SK-MEL-5 (cell line): ENCODE measurements at regions not wholly inside any gene's neighbourhood (a gene's known extent, or its start where the extent isn't known, plus 50 kb on each side); places are given as distances from the start of the nearest gene placed in this dataset.

Experiments used
- DNase-seq: peaks from one replicate; pipeline ENCODE4 v3.0.0-alpha.2; 2016; ENCODE audit warnings: low read depth, low spot score
- in situ Hi-C: cut with HindIII; loops from 2 replicates; pipeline ENCODE4 v1.10.0; 2016; ENCODE audit warnings: low sequenced_read_pairs, high pct_unique_total_duplicates, low pct_unique_long_range_greater_than_20kb

DNA sequence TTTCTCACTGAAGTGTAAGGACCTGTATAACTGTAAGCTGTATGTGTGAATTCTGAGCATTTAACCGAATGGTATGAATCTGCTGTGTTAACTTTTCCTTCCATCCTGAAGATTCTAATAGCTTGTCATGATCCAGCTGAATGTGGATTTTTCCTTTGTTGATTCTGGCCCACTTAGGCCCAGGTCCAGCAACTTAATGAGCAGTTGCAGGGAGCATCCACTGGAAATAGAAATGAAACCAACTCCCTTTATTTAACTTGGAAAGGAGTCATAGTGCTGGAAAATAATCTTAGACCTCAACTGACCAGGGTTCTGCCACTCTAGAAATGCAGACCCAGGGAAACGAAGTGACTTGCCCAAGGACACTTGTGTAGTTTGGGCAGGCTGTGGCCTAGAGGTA is 142.3 kb upstream of the MTNR1B start:
- DNase-seq: no peak
- in situ Hi-C loops: no loop called here

GRCh38 chr11:92828556-92828955 is 140.9 kb upstream of the MTNR1B start:
- no peak for DNase-seq
- in situ Hi-C loops: no loop called here

GRCh38 chr11:92829121-92829520 is 140.3 kb upstream of the MTNR1B start:
- in situ Hi-C loops: no loop called here
- no peak for DNase-seq

DNA sequence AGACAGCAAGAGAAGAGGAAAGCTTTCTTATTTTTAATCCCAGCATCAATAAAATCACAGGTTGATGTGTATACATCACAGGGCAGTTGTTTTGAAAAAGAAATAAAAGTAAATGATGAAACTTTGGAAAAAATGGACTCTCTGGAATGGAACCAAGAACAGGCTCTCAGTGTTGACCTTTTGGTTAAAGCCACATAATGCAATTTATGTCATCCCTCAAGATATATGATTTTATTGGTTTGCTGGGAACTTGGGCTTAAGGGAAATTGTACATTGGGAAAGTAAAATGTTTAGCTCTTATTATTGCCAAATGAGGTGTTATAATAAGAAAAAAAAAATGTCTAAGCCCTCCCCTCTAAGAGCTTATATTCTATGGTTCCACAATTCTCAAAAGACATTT is 139.8 kb upstream of the MTNR1B start:
- no peak for DNase-seq
- in situ Hi-C loops: no loop called here

- in situ Hi-C loops: no loop called here
- no peak for DNase-seq
Observed at GRCh38 chr11:92830377-92831155, 138.9 kb upstream of the MTNR1B start.

DNA sequence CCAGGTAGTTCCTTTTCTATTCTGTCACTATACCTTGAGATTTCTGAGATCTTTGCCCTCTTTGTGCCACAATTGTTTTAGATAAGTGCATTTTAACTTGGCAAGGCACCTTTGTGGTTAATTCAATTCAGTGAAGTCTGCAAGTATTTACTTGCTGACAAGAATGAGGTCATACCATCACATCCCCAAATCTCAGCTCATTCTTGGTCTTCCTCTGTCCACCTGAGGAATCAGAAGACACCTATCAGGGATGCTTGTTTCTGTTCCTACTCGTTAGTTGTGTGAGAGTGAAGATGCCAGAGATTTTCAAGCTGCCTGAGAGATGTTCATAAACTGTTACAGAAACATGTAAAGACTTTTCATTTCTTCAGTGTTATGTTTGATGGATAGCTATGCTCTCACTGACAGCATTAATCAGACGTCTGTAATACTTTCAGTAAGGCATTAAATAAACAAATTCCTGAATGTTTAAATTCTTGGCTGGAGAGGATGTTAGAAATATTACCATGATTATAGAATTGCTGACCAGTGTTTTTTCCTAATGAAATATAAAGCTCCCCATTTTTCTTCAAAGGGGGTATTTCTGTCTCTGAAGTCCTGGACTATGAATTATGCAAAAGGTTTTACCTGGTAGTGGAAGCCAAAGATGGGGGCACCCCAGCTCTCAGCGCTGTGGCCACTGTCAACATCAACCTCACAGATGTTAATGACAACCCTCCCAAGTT is 135.0 kb upstream of the MTNR1B start:
- in situ Hi-C loops: no loop called here
- DNase-seq: no peak

GRCh38 chr11:92837595-92837994 is 131.9 kb upstream of the MTNR1B start:
- in situ Hi-C loops: no loop called here
- DNase-seq: no peak

- DNase-seq: no peak
- in situ Hi-C loops: no loop called here
Observed at GRCh38 chr11:92838759-92839310, 130.6 kb upstream of the MTNR1B start.

- in situ Hi-C loops: no loop called here
- DNase-seq: no peak
Observed at GRCh38 chr11:92839450-92839849, 130.0 kb upstream of the MTNR1B start.

DNA sequence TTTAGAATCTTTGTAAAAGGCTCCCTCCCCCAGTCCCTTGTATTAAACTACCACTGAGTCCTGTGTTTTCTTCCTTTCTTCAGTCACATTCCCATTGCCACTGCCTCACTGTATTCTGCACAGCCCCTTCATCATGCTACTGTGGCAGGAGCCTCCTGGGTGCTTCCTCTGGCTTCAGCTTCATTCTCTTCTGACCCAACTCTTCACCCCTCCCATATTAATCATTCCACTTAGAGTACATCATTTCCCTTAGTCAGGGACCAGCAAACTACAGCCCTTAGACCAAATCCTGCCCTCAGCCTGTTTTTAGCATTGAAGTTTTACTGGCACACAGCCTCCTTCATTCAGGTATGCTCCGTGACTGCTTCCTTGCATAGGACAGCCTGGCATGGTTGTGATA is 127.7 kb upstream of the MTNR1B start:
- DNase-seq: no peak
- in situ Hi-C loops: no loop called here

DNA sequence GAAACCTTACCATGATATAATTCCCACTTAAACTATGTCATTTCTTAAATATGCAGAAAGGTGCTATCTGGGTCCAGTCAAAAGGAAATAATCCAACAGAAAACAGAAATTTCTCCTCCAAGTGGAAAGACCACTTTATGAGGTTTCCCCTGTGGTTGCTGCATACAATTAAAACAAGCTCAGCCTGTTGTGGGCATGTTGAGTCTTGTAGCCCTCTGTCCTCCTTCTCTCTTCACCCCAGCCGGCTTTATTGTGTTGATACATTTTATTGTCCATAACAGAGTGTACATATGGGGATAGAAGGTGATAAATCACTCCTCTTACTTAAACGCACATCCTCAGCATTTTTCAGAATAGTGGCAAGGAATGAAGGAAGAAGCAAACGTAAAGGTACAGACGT is 126.0 kb upstream of the MTNR1B start:
- in situ Hi-C loops: no loop called here
- DNase-seq: no peak

- no peak for DNase-seq
- in situ Hi-C loops: no loop called here
Observed at GRCh38 chr11:92844197-92844596, 125.3 kb upstream of the MTNR1B start.

DNA sequence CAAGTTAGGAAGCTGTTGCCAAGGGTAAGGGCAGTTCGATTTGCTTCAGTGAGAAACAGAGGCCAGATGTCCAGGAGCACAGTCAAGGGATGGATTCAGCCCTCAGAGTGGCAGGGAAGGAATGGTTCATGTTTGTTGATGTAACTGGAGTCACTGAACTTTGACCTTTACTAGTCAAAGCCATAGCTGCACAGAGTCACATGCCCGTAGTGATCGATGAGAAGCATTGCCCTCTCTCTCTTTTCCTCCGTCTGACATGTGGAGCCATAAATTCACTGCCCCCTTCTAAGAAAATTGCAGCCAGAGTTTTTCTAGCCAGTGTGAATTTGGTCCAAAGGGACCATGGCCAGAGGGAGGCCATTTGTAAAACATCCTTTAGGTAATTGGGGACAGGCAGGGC is 124.1 kb upstream of the MTNR1B start:
- in situ Hi-C loops: no loop called here
- DNase-seq: no peak

DNA sequence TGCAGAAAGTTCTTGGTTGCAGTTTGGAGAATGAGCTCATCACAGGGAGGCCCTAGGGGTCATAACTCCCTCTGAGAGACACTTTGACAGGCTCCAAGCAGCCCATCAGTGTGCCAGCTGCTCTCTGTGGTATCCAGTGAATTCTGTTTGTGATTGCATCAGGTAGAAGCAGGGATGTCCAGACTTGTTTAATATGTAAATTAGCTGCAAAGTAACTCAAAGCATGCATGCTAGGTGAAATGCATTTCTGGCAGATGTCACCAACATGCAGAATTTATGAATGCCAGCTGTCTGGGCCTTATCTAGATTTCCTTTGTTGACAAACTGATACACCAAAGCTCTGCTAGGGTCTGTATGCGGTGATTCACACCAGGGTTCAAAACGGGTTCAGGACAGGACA is 123.6 kb upstream of the MTNR1B start:
- no peak for DNase-seq
- in situ Hi-C loops: no loop called here

DNA sequence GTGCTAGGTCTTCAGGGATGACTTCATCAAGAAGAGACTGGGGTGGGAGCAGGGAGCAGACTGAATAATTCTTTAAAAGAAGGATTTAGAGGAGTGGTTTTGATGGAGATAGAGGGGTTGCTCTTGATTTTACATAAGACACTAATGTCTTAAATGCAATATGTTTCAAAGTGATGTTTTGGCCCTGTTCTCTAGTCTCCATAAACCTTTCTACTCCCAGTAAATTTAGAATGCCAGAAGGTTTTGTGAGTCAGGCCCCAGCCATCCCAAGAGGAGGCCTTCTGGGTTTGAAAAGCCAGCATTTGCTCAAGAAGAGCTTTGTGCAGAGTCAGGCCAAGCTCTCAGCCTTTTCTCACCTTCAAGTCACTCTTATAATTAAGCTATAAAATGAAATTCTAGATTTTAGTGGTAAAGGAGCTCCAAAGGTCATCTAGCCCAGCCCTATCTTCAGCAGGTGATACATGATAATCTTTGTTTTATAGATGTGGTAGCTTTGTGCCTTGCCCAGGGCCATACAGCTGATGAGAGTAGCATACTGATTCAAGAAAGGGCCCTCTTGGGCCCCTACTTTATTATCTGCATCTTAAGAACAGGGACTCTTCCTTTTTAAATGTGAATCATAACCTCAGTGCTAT is 122.8 kb upstream of the MTNR1B start:
- no peak for DNase-seq
- in situ Hi-C loops: no loop called here

GRCh38 chr11:92848578-92848977 is 120.9 kb upstream of the MTNR1B start:
- DNase-seq: no peak
- in situ Hi-C loops: no loop called here

DNA sequence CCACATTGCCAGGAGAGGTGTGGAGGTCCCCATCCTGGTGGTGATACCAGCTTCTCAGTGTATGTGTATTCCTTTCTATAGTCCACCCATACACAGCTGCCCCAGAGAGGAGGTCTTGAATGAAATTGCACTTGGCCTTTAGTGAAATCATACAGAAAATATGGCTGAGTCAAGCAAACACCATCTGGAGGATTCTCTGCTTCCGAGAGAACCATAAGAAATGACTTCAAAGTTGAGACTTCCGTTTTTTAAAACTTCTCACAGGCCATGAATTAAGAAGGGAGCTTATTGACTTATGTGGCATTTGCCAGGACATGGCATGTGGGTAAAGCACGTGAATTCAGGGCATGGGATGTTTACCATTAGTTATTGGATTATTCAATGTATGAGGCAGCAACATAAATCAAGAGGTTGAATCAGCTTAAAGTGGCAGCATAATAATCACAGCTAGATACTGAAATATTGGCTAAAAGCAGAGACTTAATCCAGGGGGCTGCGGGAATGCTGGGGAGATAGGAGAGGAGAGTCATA is 119.1 kb upstream of the MTNR1B start:
- in situ Hi-C loops: no loop called here
- DNase-seq: no peak

- DNase-seq: no peak
- in situ Hi-C loops: no loop called here
Observed at GRCh38 chr11:92852229-92852628, 117.2 kb upstream of the MTNR1B start.
